ENCODE measurements at regions not wholly inside any gene's neighbourhood (a gene's known extent, or its start where the extent isn't known, plus 50 kb on each side); places are given as distances from the start of the nearest gene placed in this dataset.

DNA sequence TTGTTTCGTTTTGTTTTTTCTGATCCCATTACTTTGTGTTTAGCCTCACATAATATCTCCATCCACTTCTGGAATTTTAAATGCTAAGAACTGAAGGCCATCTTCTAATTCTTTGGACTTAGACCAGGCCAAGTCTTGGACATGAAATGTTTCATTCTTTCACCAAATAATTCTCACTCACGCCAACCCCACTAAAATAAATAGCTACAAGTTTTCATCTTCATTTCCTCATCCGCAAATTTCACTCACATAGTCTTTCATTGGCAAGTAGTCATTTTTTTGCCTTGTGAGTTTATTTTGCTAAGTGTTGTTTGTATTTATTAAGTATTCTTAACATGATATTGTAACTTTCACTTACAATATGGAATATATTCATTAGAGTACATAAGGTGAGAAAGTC, 1188.6 kb upstream of the SEMA6A start:
- no peaks in the 10 kb centered on the region for H3K36me3 ChIP-seq (ENCODE audit: control insufficient read depth in 2 of 2, insufficient read depth in 2 of 2, low read length in 1 of 2)
- H3K27me3 ChIP-seq (ENCODE audit: control insufficient read depth in 1 of 2, insufficient read depth in 2 of 2, low read length in 2 of 2): no peaks in the 10 kb centered on the region
- no peak overlapping the region for H3K27ac ChIP-seq (ENCODE audit: low read depth in 2 of 2, low read length in 1 of 2)
- 79 to 82% methylated on average over 3 of the region's 3 CpGs for WGBS, 2 donors
- no peaks in the 10 kb centered on the region for H3K4me1 ChIP-seq (ENCODE audit: control insufficient read depth in 2 of 2, insufficient read depth in 2 of 2, low read length in 1 of 2)
- no peak overlapping the region for H3K4me3 ChIP-seq (ENCODE audit: low read depth in 1 of 2, low read length in 2 of 2)
- H3K9me3 ChIP-seq (ENCODE audit: control insufficient read depth in 2 of 2, insufficient read depth in 1 of 2, low read depth in 1 of 2, low read length in 1 of 2): no peaks in the 10 kb centered on the region

DNA sequence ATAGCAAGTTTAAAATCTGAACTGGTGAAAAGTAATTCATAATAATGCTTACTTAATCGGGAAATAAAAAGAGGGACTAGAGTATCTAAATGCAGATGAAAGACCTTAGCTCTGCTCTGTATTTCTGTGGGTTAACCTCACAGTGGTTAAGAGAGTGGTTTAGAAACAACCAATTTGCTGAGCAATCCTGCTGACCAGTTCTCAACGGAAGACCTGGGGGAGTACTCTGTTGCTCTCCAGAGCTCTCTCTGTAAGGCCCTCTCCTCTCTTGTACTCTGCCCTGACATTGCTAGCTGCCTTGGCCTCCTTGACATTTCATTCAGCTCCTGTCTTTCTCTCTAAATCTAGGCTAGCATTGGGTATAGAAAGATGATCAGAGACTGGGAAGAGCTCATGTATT, 1186.6 kb upstream of the SEMA6A start:
- Histone ChIP-seq H3K36me3 (ENCODE audit: control insufficient read depth in 2 of 2, insufficient read depth in 2 of 2, low read length in 1 of 2) (no peaks in the 10 kb centered on the region), H3K27me3 (ENCODE audit: control insufficient read depth in 1 of 2, insufficient read depth in 2 of 2, low read length in 2 of 2) (no peaks in the 10 kb centered on the region), H3K4me1 (ENCODE audit: control insufficient read depth in 2 of 2, insufficient read depth in 2 of 2, low read length in 1 of 2) (no peaks in the 10 kb centered on the region), H3K9me3 (ENCODE audit: control insufficient read depth in 2 of 2, insufficient read depth in 1 of 2, low read depth in 1 of 2, low read length in 1 of 2) (no peaks in the 10 kb centered on the region), H3K27ac (ENCODE audit: low read depth in 2 of 2, low read length in 1 of 2) (no peak overlapping the region), H3K4me3 (ENCODE audit: low read depth in 1 of 2, low read length in 2 of 2) (no peak overlapping the region)
- WGBS, 2 donors: 55 to 63% methylated on average over 2 of the region's 2 CpGs

DNA sequence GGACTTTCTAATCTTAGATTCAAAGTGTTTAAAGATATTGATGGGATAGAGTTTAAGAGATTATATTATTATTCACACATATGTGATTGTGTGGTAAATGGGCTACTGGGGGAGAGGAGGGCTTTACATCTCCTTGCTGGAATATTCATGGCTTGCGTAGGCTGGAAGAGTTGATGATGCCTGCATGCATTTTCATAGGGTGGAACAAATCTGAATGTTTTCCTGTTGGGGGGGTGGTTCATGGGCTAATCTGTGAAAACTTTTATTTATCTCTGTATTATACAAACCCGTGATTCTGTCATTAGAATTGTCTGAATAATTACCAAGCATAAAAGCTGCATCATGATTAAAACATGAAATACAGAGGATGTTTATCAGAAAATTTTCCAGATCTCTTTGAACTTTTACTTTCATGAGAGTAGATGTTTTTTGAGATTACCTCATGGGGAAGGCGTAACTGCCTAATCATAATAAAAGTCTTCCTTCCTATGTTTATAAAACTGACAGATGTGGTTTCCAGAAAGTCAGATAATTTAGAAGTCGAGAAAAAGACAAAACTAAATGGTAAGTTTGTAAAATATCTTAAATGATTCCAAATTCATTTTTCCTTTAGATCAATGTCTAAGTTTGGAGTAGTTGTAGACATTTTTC, 1185.4 kb upstream of the SEMA6A start:
- H3K4me1 ChIP-seq (ENCODE audit: control insufficient read depth in 2 of 2, insufficient read depth in 2 of 2, low read length in 1 of 2): no peaks in the 10 kb centered on the region
- no peaks in the 10 kb centered on the region for H3K36me3 ChIP-seq (ENCODE audit: control insufficient read depth in 2 of 2, insufficient read depth in 2 of 2, low read length in 1 of 2)
- H3K4me3 ChIP-seq (ENCODE audit: low read depth in 1 of 2, low read length in 2 of 2): no peak overlapping the region
- no peaks in the 10 kb centered on the region for H3K27me3 ChIP-seq (ENCODE audit: control insufficient read depth in 1 of 2, insufficient read depth in 2 of 2, low read length in 2 of 2)
- 55 to 59% methylated on average over 4 of the region's 4 CpGs for WGBS, 2 donors
- no peaks in the 10 kb centered on the region for H3K9me3 ChIP-seq (ENCODE audit: control insufficient read depth in 2 of 2, insufficient read depth in 1 of 2, low read depth in 1 of 2, low read length in 1 of 2)
- H3K27ac ChIP-seq (ENCODE audit: low read depth in 2 of 2, low read length in 1 of 2): no peak overlapping the region

DNA sequence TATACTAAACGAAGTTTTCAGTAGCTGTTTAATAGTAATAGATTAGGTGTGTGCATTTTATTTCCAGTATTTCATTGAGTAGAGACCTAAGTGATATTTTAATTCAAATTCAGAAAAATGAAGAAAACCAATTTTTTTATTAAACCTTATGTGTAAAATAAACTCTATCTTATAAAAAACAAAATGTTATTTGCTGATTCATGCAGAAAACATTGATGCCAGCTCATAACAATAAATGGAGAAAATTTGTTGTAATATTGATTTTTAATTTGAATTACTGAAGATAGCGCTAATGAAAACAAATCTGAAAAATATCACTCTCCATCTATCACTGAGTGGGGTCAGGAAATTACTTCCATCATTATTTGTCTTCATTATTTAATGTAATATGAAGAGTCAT, 1177.8 kb upstream of the SEMA6A start:
- H3K27me3 ChIP-seq (ENCODE audit: control insufficient read depth in 1 of 2, insufficient read depth in 2 of 2, low read length in 2 of 2): no peaks in the 10 kb centered on the region
- no peak overlapping the region for H3K27ac ChIP-seq (ENCODE audit: low read depth in 2 of 2, low read length in 1 of 2)
- 79 to 81% methylated on average over 2 of the region's 2 CpGs for WGBS, 2 donors
- no peaks in the 10 kb centered on the region for H3K36me3 ChIP-seq (ENCODE audit: control insufficient read depth in 2 of 2, insufficient read depth in 2 of 2, low read length in 1 of 2)
- no peak overlapping the region for H3K4me3 ChIP-seq (ENCODE audit: low read depth in 1 of 2, low read length in 2 of 2)
- no peaks in the 10 kb centered on the region for H3K9me3 ChIP-seq (ENCODE audit: control insufficient read depth in 2 of 2, insufficient read depth in 1 of 2, low read depth in 1 of 2, low read length in 1 of 2)
- H3K4me1 ChIP-seq (ENCODE audit: control insufficient read depth in 2 of 2, insufficient read depth in 2 of 2, low read length in 1 of 2): no peaks in the 10 kb centered on the region

DNA sequence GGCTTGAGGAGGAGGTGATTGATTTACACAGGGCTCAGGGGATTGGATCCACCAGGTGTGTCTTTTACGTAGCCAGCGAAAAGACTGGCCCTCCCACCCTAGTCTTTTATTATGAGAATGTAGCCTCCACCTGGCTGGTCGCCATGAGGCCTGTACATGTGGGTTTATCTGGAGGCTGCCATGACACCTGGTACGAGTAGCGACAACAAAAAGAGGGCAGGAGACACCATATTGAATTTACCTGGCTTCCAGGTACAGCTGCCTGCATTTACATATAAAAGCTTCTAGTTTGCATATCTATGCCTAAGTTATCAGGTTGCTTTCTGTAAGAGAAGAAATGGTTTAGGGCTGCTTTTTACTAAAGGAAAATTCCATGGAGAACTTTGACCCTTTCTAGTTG, 1173.7 kb upstream of the SEMA6A start:
- Histone ChIP-seq H3K4me3 (ENCODE audit: low read depth in 1 of 2, low read length in 2 of 2) (no peak overlapping the region), H3K27ac (ENCODE audit: low read depth in 2 of 2, low read length in 1 of 2) (no peak overlapping the region), H3K27me3 (ENCODE audit: control insufficient read depth in 1 of 2, insufficient read depth in 2 of 2, low read length in 2 of 2) (no peaks in the 10 kb centered on the region), H3K9me3 (ENCODE audit: control insufficient read depth in 2 of 2, insufficient read depth in 1 of 2, low read depth in 1 of 2, low read length in 1 of 2) (no peaks in the 10 kb centered on the region), H3K36me3 (ENCODE audit: control insufficient read depth in 2 of 2, insufficient read depth in 2 of 2, low read length in 1 of 2) (no peaks in the 10 kb centered on the region), H3K4me1 (ENCODE audit: control insufficient read depth in 2 of 2, insufficient read depth in 2 of 2, low read length in 1 of 2) (no peaks in the 10 kb centered on the region)
- WGBS, 2 donors: 82 to 87% methylated on average over 5 of the region's 5 CpGs

DNA sequence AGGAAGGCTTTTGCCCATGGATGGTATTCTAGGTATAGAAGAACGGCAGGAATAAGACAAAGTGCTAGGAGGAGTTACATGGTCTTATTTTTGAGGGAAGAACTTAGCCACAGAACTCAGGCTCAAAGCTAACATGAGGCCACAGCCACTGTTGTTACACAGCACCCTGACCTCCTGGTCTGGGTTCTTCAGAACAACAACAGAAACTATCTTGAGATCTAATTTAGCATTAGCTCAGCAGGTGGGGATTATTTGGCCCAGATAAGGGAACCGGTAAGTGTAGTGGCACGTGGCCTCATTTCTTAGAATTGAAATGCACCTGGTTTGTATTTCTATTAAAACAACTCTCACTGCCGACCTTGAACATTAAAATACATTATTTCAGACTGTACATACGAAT, 1168.7 kb upstream of the SEMA6A start:
- 63 to 74% methylated on average over 5 of the region's 5 CpGs for WGBS, 2 donors
- Histone ChIP-seq H3K36me3 (ENCODE audit: control insufficient read depth in 2 of 2, insufficient read depth in 2 of 2, low read length in 1 of 2) (no peaks in the 10 kb centered on the region), H3K27me3 (ENCODE audit: control insufficient read depth in 1 of 2, insufficient read depth in 2 of 2, low read length in 2 of 2) (no peaks in the 10 kb centered on the region), H3K9me3 (ENCODE audit: control insufficient read depth in 2 of 2, insufficient read depth in 1 of 2, low read depth in 1 of 2, low read length in 1 of 2) (no peaks in the 10 kb centered on the region), H3K4me1 (ENCODE audit: control insufficient read depth in 2 of 2, insufficient read depth in 2 of 2, low read length in 1 of 2) (no peaks in the 10 kb centered on the region), H3K27ac (ENCODE audit: low read depth in 2 of 2, low read length in 1 of 2) (no peak overlapping the region), H3K4me3 (ENCODE audit: low read depth in 1 of 2, low read length in 2 of 2) (no peak overlapping the region)

DNA sequence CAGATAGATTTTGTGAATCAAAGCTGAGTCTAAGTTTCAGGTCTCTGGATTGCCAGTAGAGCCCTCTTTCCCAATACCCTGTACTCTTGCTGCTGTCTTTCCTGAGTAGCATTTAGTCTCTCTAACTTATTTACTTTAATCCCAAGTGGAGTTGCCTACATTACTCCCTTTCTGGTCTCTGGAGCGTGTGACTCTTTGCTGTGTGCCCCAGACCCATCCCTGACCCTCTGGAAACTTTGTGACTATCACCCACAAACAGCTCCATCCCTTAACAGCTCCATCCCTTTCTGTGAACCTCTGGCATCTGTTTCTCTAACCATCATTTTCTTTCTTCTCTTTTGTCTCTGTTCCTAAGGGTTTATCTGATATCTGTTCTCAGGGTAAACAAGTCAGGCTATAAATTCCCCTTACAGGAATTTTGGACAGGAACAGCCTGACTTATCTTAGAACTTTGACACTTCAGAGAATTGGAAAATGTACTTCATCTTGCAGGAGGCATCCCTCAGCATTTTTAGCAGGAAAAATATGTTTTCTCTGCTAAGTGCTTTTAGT, 1167.1 kb upstream of the SEMA6A start:
- 31 to 61% methylated on average over 1 of the region's 1 CpG for WGBS, 2 donors

DNA sequence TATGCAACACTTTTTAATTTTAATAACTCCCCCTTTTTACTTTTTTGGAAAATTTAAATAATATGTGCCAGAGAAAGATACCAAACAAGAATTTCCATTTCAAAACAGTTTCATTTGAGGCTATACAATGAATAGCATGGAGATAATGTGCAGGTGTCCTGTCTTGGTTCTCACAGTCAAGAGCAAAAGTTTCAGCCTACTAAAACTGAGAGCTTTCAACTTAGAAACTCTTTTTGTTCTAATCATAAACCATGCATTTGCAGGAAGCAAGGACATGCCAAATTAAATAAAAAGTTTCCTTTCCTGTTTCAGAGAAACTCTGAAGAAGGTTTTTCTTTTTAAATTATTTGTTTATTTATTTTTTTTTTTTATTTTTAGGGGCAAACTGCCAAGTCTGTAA, 1165.6 kb upstream of the SEMA6A start:
- Histone ChIP-seq H3K36me3 (ENCODE audit: control insufficient read depth in 2 of 2, insufficient read depth in 2 of 2, low read length in 1 of 2) (no peaks in the 10 kb centered on the region), H3K9me3 (ENCODE audit: control insufficient read depth in 2 of 2, insufficient read depth in 1 of 2, low read depth in 1 of 2, low read length in 1 of 2) (no peaks in the 10 kb centered on the region), H3K27me3 (ENCODE audit: control insufficient read depth in 1 of 2, insufficient read depth in 2 of 2, low read length in 2 of 2) (no peaks in the 10 kb centered on the region), H3K4me3 (ENCODE audit: low read depth in 1 of 2, low read length in 2 of 2) (no peak overlapping the region), H3K4me1 (ENCODE audit: control insufficient read depth in 2 of 2, insufficient read depth in 2 of 2, low read length in 1 of 2) (no peaks in the 10 kb centered on the region), H3K27ac (ENCODE audit: low read depth in 2 of 2, low read length in 1 of 2) (no peak overlapping the region)

More for the DNA sequence above, 1167.1 kb upstream of the SEMA6A start:
- Histone ChIP-seq H3K36me3 (ENCODE audit: control insufficient read depth in 2 of 2, insufficient read depth in 2 of 2, low read length in 1 of 2) (no peaks in the 10 kb centered on the region), H3K27ac (ENCODE audit: low read depth in 2 of 2, low read length in 1 of 2) (no peak overlapping the region), H3K27me3 (ENCODE audit: control insufficient read depth in 1 of 2, insufficient read depth in 2 of 2, low read length in 2 of 2) (no peaks in the 10 kb centered on the region), H3K4me3 (ENCODE audit: low read depth in 1 of 2, low read length in 2 of 2) (no peak overlapping the region), H3K4me1 (ENCODE audit: control insufficient read depth in 2 of 2, insufficient read depth in 2 of 2, low read length in 1 of 2) (no peaks in the 10 kb centered on the region), H3K9me3 (ENCODE audit: control insufficient read depth in 2 of 2, insufficient read depth in 1 of 2, low read depth in 1 of 2, low read length in 1 of 2) (no peaks in the 10 kb centered on the region)

DNA sequence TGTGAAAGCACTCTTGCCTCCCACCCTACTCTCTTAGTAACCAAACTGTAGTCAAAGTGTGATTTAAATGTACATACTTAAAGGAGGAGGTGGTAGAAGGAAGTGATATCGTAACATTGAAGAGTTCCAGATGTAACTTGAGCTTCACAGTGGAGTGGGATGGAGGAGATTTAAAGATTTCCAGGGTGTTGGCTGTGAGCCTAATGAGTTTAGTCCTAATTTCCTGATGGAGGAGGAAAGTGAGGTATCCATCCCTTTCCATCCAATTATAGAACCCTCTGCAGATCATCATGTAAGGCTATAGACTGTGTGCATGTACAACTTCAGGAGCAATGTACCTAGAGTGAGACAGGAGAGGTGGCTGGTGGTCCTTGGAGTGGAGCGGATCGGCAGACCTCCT, 1163.9 kb upstream of the SEMA6A start:
- WGBS, 2 donors: 61 to 75% methylated on average over 3 of the region's 3 CpGs
- H3K4me3 ChIP-seq (ENCODE audit: low read depth in 1 of 2, low read length in 2 of 2): no peak overlapping the region
- no peak overlapping the region for H3K27ac ChIP-seq (ENCODE audit: low read depth in 2 of 2, low read length in 1 of 2)
- no peaks in the 10 kb centered on the region for H3K9me3 ChIP-seq (ENCODE audit: control insufficient read depth in 2 of 2, insufficient read depth in 1 of 2, low read depth in 1 of 2, low read length in 1 of 2)
- H3K4me1 ChIP-seq (ENCODE audit: control insufficient read depth in 2 of 2, insufficient read depth in 2 of 2, low read length in 1 of 2): no peaks in the 10 kb centered on the region
- H3K36me3 ChIP-seq (ENCODE audit: control insufficient read depth in 2 of 2, insufficient read depth in 2 of 2, low read length in 1 of 2): no peaks in the 10 kb centered on the region
- H3K27me3 ChIP-seq (ENCODE audit: control insufficient read depth in 1 of 2, insufficient read depth in 2 of 2, low read length in 2 of 2): no peaks in the 10 kb centered on the region

DNA sequence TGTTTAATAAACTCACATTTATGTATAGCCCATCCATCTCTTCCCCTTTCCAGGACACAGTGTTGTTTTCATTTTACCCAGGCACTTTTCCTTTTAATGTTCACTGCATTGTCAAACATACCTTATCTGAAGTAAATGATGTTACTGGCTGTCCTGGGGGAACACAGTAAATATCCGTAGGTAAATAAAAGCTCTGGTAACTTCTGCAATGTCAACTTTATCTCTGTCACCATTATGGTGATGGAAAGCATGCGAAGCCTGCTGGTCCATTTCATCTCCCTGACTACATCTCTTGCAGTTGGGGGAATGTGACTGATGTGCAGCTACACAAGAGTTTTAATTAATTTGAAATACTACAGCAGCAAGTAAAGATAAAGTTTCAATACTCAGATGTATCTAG, 1162.1 kb upstream of the SEMA6A start:
- WGBS, 2 donors: 75 to 83% methylated on average over 2 of the region's 2 CpGs

More for the DNA sequence above, 1162.1 kb upstream of the SEMA6A start:
- H3K27ac ChIP-seq (ENCODE audit: low read depth in 2 of 2, low read length in 1 of 2): no peak overlapping the region
- no peaks in the 10 kb centered on the region for H3K9me3 ChIP-seq (ENCODE audit: control insufficient read depth in 2 of 2, insufficient read depth in 1 of 2, low read depth in 1 of 2, low read length in 1 of 2)
- H3K27me3 ChIP-seq (ENCODE audit: control insufficient read depth in 1 of 2, insufficient read depth in 2 of 2, low read length in 2 of 2): no peaks in the 10 kb centered on the region
- H3K4me1 ChIP-seq (ENCODE audit: control insufficient read depth in 2 of 2, insufficient read depth in 2 of 2, low read length in 1 of 2): no peaks in the 10 kb centered on the region
- H3K4me3 ChIP-seq (ENCODE audit: low read depth in 1 of 2, low read length in 2 of 2): no peak overlapping the region
- no peaks in the 10 kb centered on the region for H3K36me3 ChIP-seq (ENCODE audit: control insufficient read depth in 2 of 2, insufficient read depth in 2 of 2, low read length in 1 of 2)
